ENCODE measurements at regions not wholly inside any gene's neighbourhood (a gene's known extent, or its start where the extent isn't known, plus 50 kb on each side); places are given as distances from the start of the nearest gene placed in this dataset.

DNA sequence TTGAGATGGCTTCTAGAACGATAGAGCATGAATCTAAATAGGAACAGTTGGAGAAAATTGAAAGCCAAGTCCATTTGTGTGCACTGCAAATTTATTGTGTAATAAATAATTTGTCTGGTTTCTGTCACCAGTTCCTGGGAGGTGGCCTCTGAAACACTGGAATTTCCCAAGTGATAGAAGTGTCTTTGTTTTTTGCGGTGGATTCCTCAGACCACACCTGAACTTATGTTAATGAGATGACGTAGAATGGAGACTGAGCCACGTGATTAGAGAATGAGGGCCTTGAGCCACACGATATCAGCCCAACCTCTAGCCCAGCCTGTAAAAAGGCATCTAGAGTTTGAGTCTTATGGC, 105.1 kb downstream of the MSX2 start:
- TF ChIP-seq, protein P1, sequence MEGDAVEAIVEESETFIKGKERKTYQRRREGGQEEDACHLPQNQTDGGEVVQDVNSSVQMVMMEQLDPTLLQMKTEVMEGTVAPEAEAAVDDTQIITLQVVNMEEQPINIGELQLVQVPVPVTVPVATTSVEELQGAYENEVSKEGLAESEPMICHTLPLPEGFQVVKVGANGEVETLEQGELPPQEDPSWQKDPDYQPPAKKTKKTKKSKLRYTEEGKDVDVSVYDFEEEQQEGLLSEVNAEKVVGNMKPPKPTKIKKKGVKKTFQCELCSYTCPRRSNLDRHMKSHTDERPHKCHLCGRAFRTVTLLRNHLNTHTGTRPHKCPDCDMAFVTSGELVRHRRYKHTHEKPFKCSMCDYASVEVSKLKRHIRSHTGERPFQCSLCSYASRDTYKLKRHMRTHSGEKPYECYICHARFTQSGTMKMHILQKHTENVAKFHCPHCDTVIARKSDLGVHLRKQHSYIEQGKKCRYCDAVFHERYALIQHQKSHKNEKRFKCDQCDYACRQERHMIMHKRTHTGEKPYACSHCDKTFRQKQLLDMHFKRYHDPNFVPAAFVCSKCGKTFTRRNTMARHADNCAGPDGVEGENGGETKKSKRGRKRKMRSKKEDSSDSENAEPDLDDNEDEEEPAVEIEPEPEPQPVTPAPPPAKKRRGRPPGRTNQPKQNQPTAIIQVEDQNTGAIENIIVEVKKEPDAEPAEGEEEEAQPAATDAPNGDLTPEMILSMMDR (IDR thresholded peaks at IDR 0.05; ENCODE audit: low read depth, low read length, missing control alignments) = no peak
- no peak for DNase-seq (ENCODE audit: low read depth)
- no peak overlapping the region for H3K4me3 ChIP-seq (ENCODE audit: low read depth, low read length)

GRCh38 chr5:174828804-174829510, 104.6 kb downstream of the MSX2 start:
- DNase-seq (ENCODE audit: low read depth) = no peak
- TF ChIP-seq, protein P1 (IDR thresholded peaks at IDR 0.05; ENCODE audit: low read depth, low read length, missing control alignments) = no peak
- no peak overlapping the region for H3K4me3 ChIP-seq (ENCODE audit: low read depth, low read length)

GRCh38 chr5:174827558-174827957, 103.2 kb downstream of the MSX2 start:
- no peak overlapping the region for H3K4me3 ChIP-seq (ENCODE audit: low read depth, low read length)
- no peak for DNase-seq (ENCODE audit: low read depth)
- TF ChIP-seq, protein P1 (IDR thresholded peaks at IDR 0.05; ENCODE audit: low read depth, low read length, missing control alignments) = no peak

DNA sequence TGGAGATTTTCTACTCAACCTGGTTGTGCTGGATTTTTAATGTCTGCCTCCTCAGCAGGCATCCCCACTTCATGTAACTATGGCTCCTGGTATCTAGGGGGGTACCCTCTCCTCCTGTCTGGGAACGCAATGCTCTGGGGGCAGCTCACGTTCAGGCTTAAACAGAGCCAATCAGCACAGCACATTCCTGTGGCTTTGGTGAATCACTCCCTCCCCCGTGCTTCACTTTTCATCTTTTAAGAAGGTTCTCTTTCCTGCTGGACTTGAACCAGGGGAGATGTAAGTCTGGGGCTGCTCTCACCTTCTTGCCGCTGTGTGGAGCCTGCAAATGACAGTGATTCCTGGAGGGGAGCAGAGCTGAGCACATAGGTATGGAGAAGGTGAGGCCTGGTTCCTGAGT, 101.2 kb downstream of the MSX2 start:
- TF ChIP-seq, protein P1 (IDR thresholded peaks at IDR 0.05; ENCODE audit: low read depth, low read length, missing control alignments) = no peak
- DNase-seq (ENCODE audit: low read depth) = no peak
- no peak overlapping the region for H3K4me3 ChIP-seq (ENCODE audit: low read depth, low read length)

- TF ChIP-seq, protein P1 (IDR thresholded peaks at IDR 0.05; ENCODE audit: low read depth, low read length, missing control alignments) = no peak
- no peak overlapping the region for H3K4me3 ChIP-seq (ENCODE audit: low read depth, low read length)
- DNase-seq (ENCODE audit: low read depth) = no peak
Measured at GRCh38 chr5:174818430-174818829, 94.0 kb downstream of the MSX2 start.

DNA sequence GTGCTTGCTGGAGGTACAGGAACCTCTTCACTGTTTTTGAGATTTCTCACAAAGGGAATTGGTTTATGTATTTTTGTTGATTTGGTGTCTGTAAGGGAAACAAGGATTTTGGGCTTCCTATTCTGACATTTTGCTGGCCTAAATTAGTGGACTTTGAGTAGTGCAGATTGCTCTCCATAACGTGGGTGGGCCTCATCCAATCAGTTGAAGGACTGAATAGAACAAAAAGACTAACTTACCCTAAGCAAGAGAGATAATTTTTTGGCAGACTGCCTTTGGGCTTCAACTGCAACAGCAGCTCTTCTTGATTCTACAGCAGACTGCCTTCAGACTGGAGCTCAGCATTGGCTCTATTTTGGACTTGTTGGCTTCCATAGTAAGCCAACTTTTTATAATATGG, 93.2 kb downstream of the MSX2 start:
- H3K4me3 ChIP-seq (ENCODE audit: low read depth, low read length) = no peak overlapping the region
- DNase-seq (ENCODE audit: low read depth) = no peak
- TF ChIP-seq, protein P1 (IDR thresholded peaks at IDR 0.05; ENCODE audit: low read depth, low read length, missing control alignments) = no peak

DNA sequence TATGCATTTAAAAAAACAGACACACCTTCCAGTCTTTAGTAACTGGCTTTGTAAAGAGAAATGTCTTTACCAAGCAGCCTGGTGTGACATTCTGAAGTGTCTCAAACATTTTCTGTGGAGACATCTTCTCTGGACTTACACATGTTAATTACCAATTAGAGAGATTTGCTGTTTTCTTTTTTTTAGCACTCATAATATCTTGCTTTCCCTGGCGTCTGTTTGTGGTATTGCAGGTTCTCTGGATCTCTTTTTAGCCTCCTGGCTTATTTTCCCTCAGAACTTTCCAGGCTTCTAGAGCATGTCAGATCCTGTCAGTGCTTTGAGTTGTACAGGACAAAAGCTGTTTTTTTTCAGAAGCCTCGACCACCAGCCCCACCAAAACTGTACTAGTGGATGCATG, 92.5 kb downstream of the MSX2 start:
- TF ChIP-seq, protein P1 (IDR thresholded peaks at IDR 0.05; ENCODE audit: low read depth, low read length, missing control alignments) = peak; percentile 52
- H3K4me3 ChIP-seq (ENCODE audit: low read depth, low read length) = no peak overlapping the region
- DNase-seq (ENCODE audit: low read depth) = no peak

Data from GM12864 (cell line).